Iris pigment epithelial cell (primary cell): ENCODE measurements at regions not wholly inside any gene's neighbourhood (a gene's known extent, or its start where the extent isn't known, plus 50 kb on each side); places are given as distances from the start of the nearest gene placed in this dataset.
A peak's percentile ranks its signal among the peaks of the same experiment; 100 is the strongest.

Experiments
- DNase-seq: peaks from one replicate; pipeline ENCODE4 v3.0.0-alpha.2; 2011; ENCODE audit warnings: low read depth

GRCh38 chr2:120587997-120588336, 147.7 kb upstream of the GLI2 start:
- no peak for DNase-seq

DNA sequence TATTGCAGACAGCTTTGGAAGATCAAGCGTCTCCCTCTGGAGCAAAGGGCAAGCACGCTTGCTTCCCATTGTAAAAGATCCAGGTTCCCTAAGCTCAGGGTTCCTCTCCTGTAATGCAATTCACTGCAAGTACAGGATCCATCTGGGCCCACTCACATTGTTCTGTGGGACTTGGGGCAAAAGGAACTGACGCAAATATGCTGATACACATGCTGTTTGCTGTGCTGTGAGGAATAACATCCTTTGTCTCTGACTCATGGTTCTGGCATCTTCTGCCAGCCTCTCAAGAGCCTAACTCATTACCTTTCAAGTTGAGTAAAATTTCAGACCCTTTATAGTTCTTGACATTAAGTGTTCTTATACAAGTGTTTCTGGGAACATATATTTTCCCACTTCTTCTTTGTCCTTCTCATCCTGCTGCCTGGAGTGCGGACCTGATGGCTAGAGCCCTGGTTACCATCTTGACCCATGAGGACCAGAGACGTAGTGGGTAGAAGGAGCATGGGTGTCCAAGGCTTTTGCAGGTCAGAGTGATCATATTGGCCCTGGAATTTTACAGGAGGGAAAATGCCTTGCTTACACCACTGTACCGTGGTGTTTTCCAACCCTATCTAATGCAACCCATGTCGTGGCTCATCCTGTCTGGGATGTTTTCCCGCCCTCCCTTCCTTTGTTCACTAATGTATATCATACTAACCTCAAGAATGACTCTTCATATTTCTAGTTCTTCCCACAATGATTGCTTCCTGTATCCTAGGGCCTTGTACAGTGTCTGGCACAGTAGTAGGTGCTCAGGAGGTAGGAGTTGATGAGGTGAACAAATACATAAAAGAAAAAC, 145.7 kb upstream of the GLI2 start:
- peak; percentile 89 for DNase-seq

GRCh38 chr2:120590841-120591240, 144.8 kb upstream of the GLI2 start:
- DNase-seq: no peak

GRCh38 chr2:120591572-120591971, 144.1 kb upstream of the GLI2 start:
- no peak for DNase-seq

- DNase-seq: no peak
These were observed 143.6 kb upstream of the GLI2 start for GRCh38 chr2:120592084-120592483.

GRCh38 chr2:120593921-120594686, 141.6 kb upstream of the GLI2 start:
- DNase-seq: no peak

GRCh38 chr2:120594856-120595685, 140.6 kb upstream of the GLI2 start:
- DNase-seq: no peak

DNA sequence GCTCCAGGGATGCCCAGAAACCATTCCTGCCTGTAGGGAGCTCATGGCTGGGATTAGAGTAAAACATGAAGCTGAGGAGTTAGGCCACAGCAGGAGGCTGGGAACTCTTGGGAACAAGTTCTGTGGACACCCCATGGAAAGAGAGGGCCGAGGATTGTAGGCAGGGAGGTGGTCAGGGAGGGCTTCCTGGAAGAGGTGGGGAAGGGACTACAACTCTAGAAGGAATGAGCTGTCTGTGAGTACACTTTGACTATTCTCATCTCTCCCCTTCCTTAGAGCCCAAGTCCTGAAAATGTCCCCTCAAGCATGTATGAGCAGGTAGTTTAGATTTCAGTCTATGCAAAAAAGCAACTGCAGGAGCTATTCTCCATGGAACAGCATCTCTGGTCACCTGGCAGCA, 139.9 kb upstream of the GLI2 start:
- no peak for DNase-seq

DNA sequence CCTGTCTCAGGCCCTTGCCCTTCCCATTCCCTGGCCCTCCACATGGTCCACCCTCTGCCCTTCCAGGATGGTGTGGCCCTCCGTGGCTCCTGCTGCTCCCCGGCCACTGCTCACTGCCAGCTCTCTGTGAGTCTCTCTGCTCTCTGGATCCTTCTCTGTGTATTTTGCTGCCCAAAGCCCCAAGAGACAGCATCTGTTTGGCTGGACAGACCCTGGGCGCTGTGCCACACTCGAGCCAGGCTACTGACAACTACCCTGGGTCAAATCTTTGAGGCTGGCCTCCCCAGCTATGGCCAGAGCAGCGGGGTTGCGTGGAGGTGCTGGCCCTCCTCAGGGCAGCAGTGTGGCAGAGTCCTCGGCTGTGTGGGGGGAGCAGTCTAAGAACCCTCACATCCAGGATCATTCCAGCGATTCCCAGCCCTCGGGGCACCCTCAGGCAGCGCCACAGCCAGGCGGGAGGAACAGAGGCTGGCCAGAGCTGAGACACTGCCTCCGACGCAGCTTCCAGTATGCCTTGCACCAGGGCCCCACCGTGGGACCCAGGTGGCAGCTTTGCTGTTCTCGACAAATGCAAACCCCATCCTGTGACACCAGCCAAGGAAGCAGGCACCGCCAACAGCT, 139.4 kb upstream of the GLI2 start:
- DNase-seq: no peak

- peak; percentile 84 for DNase-seq
These were observed 138.6 kb upstream of the GLI2 start for GRCh38 chr2:120596990-120597594.

- no peak for DNase-seq
These were observed 138.0 kb upstream of the GLI2 start for GRCh38 chr2:120597595-120598193.

DNA sequence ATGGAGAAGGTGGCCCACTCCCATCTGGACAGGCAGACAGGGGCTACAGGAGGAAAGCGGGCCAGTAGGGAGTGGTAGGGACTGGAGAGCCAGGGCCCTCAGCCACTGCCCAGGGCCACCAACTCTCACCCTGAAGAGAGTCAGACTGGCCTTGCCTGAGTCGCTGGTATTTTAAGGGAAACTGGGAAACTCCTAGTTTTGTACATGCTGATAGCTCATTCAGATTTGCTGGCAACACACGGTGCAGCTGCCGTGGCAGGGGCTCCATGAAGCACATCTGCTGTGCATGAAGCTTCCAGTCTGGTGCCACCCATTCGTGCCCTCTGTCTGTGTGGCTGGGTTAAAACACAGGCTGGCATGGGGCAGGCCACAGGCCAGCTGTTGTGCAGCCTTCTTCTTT, 137.3 kb upstream of the GLI2 start:
- DNase-seq: no peak

GRCh38 chr2:120599072-120599471, 136.6 kb upstream of the GLI2 start:
- no peak for DNase-seq

GRCh38 chr2:120599656-120600055, 136.0 kb upstream of the GLI2 start:
- DNase-seq: no peak

- no peak for DNase-seq
These were observed 135.3 kb upstream of the GLI2 start for GRCh38 chr2:120600335-120600734.

DNA sequence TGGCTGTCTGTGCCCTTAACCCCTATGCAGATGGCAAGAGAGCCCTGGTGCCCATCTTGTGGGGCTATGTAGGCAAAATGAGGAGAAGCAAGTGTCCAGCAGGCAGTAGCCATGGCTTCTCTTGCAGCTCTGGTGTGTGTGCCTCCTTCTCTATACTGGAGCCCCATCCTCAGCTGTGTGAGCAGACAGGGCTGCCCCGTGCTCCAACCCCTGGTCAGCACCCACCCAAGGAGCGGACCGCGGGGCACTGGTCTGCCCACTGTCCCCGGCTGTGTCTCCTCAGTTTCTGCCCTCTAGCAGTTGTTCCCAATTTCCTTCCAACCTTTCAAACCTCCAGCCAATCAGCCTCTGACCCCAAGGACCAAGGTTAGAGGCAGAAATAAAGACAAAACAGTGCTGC, 134.9 kb upstream of the GLI2 start:
- DNase-seq: no peak

DNA sequence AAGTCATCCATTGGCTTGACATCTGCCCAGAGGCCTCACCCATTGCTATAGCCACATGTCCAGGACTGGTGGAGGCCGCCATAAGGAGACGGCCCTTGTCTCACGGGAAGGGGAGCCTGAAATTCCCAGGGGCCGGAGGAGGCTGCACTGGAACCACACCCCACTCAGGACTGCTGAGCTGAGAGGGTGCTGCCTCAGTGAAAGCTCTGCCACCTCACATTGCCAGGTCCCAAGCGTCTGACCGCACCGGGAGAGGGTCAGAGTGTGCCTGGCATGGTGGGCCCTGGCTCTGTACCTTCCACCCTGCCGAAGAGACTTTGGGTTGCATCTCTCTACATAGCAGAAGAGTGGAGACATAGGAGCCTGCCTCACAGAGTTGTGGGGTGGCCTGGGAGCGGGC, 134.1 kb upstream of the GLI2 start:
- DNase-seq: no peak

GRCh38 chr2:120602251-120602650, 133.4 kb upstream of the GLI2 start:
- no peak for DNase-seq

DNA sequence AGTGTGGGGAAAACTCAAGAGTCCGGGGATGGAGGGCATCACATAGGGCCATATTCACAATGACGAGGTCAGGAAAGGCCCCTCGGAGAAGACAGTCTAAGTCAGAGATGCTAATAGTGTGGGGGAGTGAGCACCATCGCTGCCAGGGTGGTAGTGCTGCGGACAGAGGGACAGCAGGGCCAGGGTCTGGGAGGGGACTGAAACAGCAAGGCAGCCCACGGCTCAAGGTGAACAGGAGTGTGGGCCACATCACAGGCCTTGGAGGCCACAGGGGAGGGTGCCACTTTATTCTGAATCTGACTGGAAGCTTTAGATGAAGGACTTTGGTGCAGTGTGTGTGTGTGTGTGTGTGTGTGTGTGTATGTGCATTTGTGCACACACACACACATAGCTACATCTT, 130.9 kb upstream of the GLI2 start:
- no peak for DNase-seq

- DNase-seq: no peak
These were observed 130.3 kb upstream of the GLI2 start for GRCh38 chr2:120605231-120605935.

DNA sequence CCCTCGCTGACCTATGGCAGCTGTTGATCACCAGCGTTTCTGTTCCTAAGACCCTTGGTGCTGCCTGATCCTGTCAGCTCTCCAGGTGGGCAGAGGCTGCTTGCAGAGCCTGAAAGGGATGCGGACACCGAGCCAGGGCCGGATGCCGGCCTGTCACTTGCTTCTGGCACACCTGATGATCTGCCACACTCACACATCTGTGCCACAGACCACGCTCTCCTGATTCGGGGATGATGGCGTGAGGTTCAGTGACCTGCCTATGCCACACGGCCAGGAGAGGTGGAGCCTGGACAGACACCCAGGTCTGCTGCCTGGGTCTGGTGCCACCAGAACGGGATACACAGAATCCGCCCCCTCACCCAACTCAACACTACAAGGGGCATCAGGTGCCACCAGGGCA, 129.4 kb upstream of the GLI2 start:
- DNase-seq: no peak
